ENCODE measurements at regions not wholly inside any gene's neighbourhood (a gene's known extent, or its start where the extent isn't known, plus 50 kb on each side); places are given as distances from the start of the nearest gene placed in this dataset.

DNA sequence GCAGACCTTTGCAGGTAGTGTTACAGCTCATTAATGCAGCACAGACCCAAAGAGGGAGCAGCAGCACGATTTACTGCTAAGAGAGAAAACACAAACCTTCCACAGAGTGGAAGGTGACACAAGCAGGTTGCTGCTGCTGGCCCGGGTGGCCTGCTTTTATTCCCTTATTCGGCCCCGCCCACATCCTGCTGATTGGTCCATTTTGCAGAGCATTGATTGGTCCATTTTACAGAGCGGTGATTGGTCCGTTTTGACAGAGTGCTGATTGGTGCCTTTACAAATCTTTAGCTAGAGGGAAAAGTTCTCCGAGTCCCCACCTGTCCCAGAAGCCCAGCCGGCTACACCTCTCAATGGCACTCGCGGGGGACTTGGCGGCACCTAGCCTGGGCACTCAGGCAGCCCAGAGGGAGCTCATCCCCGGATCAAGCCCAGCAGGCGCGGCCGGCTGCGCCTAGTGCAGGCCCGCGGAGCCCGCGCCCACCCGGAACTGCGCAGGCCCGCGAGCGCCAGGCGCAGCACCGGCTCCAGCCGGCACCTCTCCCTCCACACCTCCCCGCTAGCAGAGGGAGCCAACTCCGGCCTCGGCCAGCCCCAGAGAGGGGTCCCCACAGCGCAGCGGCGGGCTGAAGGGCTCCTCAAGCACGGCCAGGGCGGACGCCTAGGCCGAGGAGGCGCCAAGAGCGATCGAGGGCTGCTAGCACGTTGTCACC lies 825.6 kb upstream of the HS6ST1 start:
- DNase-seq: peak; percentile 85
- peak overlapping the region; percentile 31 to 55 for H3K4me3 ChIP-seq
- H3K27me3 ChIP-seq: no peaks in the 10 kb centered on the region
- intact Hi-C loops (cut with DNase I; ENCODE audit: low total_unique reads): no loop called here
- 62 to 86% methylated on average over 14 to 27 of the region's 42 CpGs for WGBS, 2 donors
- H3K4me1 ChIP-seq: no peaks in the 10 kb centered on the region
- no peak overlapping the region for H3K27ac ChIP-seq
- H3K36me3 ChIP-seq (ENCODE audit: low read depth, missing control alignments): no peaks in the 10 kb centered on the region
- H3K9me3 ChIP-seq: no peaks in the 10 kb centered on the region
- no peak for TF ChIP-seq POLR2A (IDR thresholded peaks at IDR 0.05)
- no peak for TF ChIP-seq CTCF (IDR thresholded peaks at IDR 0.05)

- TF ChIP-seq POLR2A (IDR thresholded peaks at IDR 0.05): no peak
- no peak for TF ChIP-seq CTCF (IDR thresholded peaks at IDR 0.05)
- no peaks in the 10 kb centered on the region for H3K27me3 ChIP-seq
- no peaks in the 10 kb centered on the region for H3K36me3 ChIP-seq (ENCODE audit: low read depth, missing control alignments)
- intact Hi-C loops (cut with DNase I; ENCODE audit: low total_unique reads): no loop called here
- no peaks in the 10 kb centered on the region for H3K9me3 ChIP-seq
- no peak overlapping the region for H3K27ac ChIP-seq
- no peak overlapping the region for H3K4me3 ChIP-seq
- 78 to 89% methylated on average over 1 of the region's 1 CpG for WGBS, 2 donors
- no peak for DNase-seq
- H3K4me1 ChIP-seq: no peaks in the 10 kb centered on the region
Observed at GRCh38 chr2:129152514-129152913, 827.0 kb upstream of the RAB6C start.

- Histone ChIP-seq H3K4me1 (no peaks in the 10 kb centered on the region), H3K27me3 (no peaks in the 10 kb centered on the region), H3K27ac (no peak overlapping the region), H3K9me3 (no peaks in the 10 kb centered on the region), H3K4me3 (no peak overlapping the region), H3K36me3 (ENCODE audit: low read depth, missing control alignments) (no peaks in the 10 kb centered on the region)
- intact Hi-C loops (cut with DNase I; ENCODE audit: low total_unique reads): no loop called here
- WGBS, 2 donors: 90% methylated on average over 4 of the region's 4 CpGs
- no peak for DNase-seq
- TF ChIP-seq POLR2A (IDR thresholded peaks at IDR 0.05) (no peak), CTCF (IDR thresholded peaks at IDR 0.05) (no peak)
Observed at GRCh38 chr2:129160879-129161278, 818.6 kb upstream of the RAB6C start.

- no peaks in the 10 kb centered on the region for H3K27me3 ChIP-seq
- WGBS, 2 donors: 74 to 77% methylated on average over 5 to 6 of the region's 6 CpGs
- no peak for DNase-seq
- no peaks in the 10 kb centered on the region for H3K36me3 ChIP-seq (ENCODE audit: low read depth, missing control alignments)
- no peaks in the 10 kb centered on the region for H3K4me1 ChIP-seq
- H3K9me3 ChIP-seq: no peaks in the 10 kb centered on the region
- no peak for TF ChIP-seq POLR2A (IDR thresholded peaks at IDR 0.05)
- no peak for TF ChIP-seq CTCF (IDR thresholded peaks at IDR 0.05)
- no peak overlapping the region for H3K27ac ChIP-seq
- H3K4me3 ChIP-seq: no peak overlapping the region
- intact Hi-C loops (cut with DNase I; ENCODE audit: low total_unique reads): no loop called here
Observed at GRCh38 chr2:129164220-129164949, 815.1 kb upstream of the RAB6C start.

Measured in testis (tissue), 2 donors.